Activated CD8-positive, alpha-beta memory T cell treated with anti-CD3 and anti-CD28 coated beads, Interleukin-2, amount 10 ng/mL, durations not matched to agents 7 days and 5 days (primary cell): ENCODE measurements at regions not wholly inside any gene's neighbourhood (a gene's known extent, or its start where the extent isn't known, plus 50 kb on each side); places are given as distances from the start of the nearest gene placed in this dataset.

Source experiments
- ATAC-seq: fragments of 150-1000 bp; cut with Tn5 transposase; one replicate; pipeline ENCODE4 v1.10.0; 2021; ENCODE audit warnings: moderate library complexity
- CTCF ChIA-PET: fragments of 350-600 bp; sonication (Branson Sonifier 250); formaldehyde crosslinking; loops from one replicate; lab custom pipeline; 2021; ENCODE audit warnings: antibody characterized with exemption; lab: Charles Lee
- DNase-seq: peaks from one replicate; pipeline ENCODE4 v3.0.0-alpha.2; 2020
- H3K27ac Mint-ChIP-seq: one replicate; pipeline ENCODE4 v1.8.0; 2021; ENCODE audit warnings: mild to moderate bottlenecking, mixed read lengths
- H3K27me3 Mint-ChIP-seq: one replicate; pipeline ENCODE4 v1.8.0; 2021; ENCODE audit warnings: mixed read lengths
- H3K36me3 Mint-ChIP-seq: one replicate; pipeline ENCODE4 v1.8.0; 2021; ENCODE audit warnings: mild to moderate bottlenecking, mixed read lengths
- H3K4me1 Mint-ChIP-seq: one replicate; pipeline ENCODE4 v1.8.0; 2021; ENCODE audit warnings: mixed read lengths
- H3K4me3 Mint-ChIP-seq: one replicate; pipeline ENCODE4 v1.8.0; 2021; ENCODE audit warnings: mild to moderate bottlenecking, moderate library complexity, mixed read lengths
- H3K9me3 Mint-ChIP-seq: one replicate; pipeline ENCODE4 v1.8.0; 2022; ENCODE audit warnings: low read depth, mixed read lengths

- no peaks in the 10 kb centered on the region for H3K9me3 Mint-ChIP-seq
- H3K4me1 Mint-ChIP-seq, result no peaks in the 10 kb centered on the region
- no peak overlapping the region for H3K27ac Mint-ChIP-seq
- CTCF ChIA-PET, result no interaction called here
- no peak for ATAC-seq
- H3K27me3 Mint-ChIP-seq, result peaks cover 7% of the 10 kb centered on the region
- no peaks in the 10 kb centered on the region for H3K36me3 Mint-ChIP-seq
- no peak overlapping the region for H3K4me3 Mint-ChIP-seq
- DNase-seq, result no peak
Measured at GRCh38 chr11:134712228-134713145, 300.4 kb upstream of the B3GAT1 start.

DNA sequence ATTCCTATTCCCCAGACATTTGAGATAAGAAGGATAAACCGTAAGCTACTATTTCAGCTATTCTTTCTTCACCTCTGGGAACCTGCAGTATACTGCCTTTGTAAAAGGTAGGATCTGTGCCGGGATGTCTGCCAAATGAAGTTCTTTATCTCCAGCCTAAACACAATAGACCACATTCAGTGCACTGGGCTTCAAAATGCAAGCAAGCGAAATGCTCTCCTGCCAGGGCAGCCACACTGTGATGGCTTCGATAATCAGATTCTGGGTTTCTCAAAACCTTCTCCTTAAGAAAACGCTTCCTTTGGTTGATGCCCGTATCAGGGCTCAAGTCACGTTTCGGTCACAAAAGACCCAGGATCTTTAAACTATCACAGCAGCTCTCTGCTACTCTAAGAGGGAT, 299.5 kb upstream of the B3GAT1 start:
- ATAC-seq, result no peak
- DNase-seq, result no peak
- CTCF ChIA-PET, result no interaction called here
- no peaks in the 10 kb centered on the region for H3K36me3 Mint-ChIP-seq
- H3K4me3 Mint-ChIP-seq, result no peak overlapping the region
- no peak overlapping the region for H3K27ac Mint-ChIP-seq
- H3K9me3 Mint-ChIP-seq, result no peaks in the 10 kb centered on the region
- no peaks in the 10 kb centered on the region for H3K4me1 Mint-ChIP-seq
- peaks cover 12% of the 10 kb centered on the region for H3K27me3 Mint-ChIP-seq

GRCh38 chr11:134710861-134711407, 298.9 kb upstream of the B3GAT1 start:
- Mint-ChIP-seq H3K27me3 (peaks cover 8% of the 10 kb centered on the region), H3K4me3 (no peak overlapping the region), H3K36me3 (no peaks in the 10 kb centered on the region), H3K27ac (no peak overlapping the region), H3K4me1 (no peaks in the 10 kb centered on the region), H3K9me3 (no peaks in the 10 kb centered on the region)
- DNase-seq, result no peak
- no peak for ATAC-seq
- CTCF ChIA-PET, result no interaction called here

DNA sequence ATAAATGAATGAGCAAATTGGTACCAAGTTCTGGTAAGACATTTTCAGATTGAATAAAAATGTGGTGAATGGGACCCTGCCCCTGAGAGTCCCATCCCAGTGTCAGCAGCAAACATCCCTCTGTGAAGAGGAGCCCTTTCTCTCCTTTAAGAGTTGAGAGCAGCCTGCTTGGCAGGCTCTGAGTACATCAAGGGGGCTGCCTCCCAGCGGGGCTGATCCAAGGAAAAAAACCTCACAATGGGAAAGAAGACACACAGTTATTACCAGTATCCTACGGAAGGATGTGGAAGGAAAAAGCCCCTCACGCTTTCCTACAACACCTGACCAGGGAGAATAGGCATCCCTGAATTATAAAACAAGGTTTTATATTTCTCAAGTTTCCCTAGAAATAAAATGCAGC, 293.8 kb upstream of the B3GAT1 start:
- no peak overlapping the region for H3K4me3 Mint-ChIP-seq
- CTCF ChIA-PET, result no interaction called here

GRCh38 chr11:134702827-134703226, 290.8 kb upstream of the B3GAT1 start:
- ATAC-seq (no peak), DNase-seq (no peak)
- Mint-ChIP-seq H3K27ac (no peak overlapping the region), H3K4me3 (no peak overlapping the region), H3K4me1 (no peaks in the 10 kb centered on the region), H3K27me3 (peaks cover 6% of the 10 kb centered on the region), H3K36me3 (no peaks in the 10 kb centered on the region), H3K9me3 (no peaks in the 10 kb centered on the region)
- CTCF ChIA-PET, result no interaction called here

More for the DNA sequence above, 293.8 kb upstream of the B3GAT1 start:
- no peak overlapping the region for H3K27ac Mint-ChIP-seq
- peaks cover 6% of the 10 kb centered on the region for H3K27me3 Mint-ChIP-seq
- ATAC-seq (no peak), DNase-seq (no peak)
- no peaks in the 10 kb centered on the region for H3K4me1 Mint-ChIP-seq
- no peaks in the 10 kb centered on the region for H3K36me3 Mint-ChIP-seq
- no peaks in the 10 kb centered on the region for H3K9me3 Mint-ChIP-seq

- no peak for ATAC-seq
- CTCF ChIA-PET, result no interaction called here
Measured at GRCh38 chr11:134701564-134702165, 289.6 kb upstream of the B3GAT1 start.

DNA sequence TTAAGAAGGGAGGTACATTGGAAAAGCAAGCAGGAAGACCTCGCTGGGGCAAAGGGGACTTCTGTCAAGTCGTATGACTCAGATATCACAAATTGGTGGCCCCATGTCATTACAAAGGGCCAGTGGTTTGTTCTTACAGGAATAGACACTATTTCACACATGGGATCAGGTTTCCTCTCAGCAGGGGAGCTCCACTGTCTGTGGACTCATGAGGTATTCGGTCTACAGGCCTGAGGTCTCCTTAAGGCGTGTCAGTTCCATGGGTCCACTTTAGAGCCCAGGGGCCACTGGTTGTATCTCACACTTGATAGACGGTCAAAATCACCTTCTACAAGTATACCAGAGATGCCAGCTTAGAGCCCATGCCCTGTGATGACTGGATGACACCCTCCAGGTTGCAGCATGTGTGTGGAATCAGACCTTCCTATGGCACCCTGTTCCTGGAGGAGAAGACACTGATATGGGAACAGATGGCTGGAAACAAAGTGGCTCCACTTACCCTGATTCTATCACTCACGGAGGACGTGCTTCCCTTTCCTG, 288.1 kb upstream of the B3GAT1 start:
- CTCF ChIA-PET, result no interaction called here
- Mint-ChIP-seq H3K36me3 (no peaks in the 10 kb centered on the region), H3K9me3 (no peaks in the 10 kb centered on the region)

More at GRCh38 chr11:134701564-134702165, 289.6 kb upstream of the B3GAT1 start:
- H3K4me3 Mint-ChIP-seq, result no peak overlapping the region
- no peaks in the 10 kb centered on the region for H3K4me1 Mint-ChIP-seq
- no peak for DNase-seq
- no peaks in the 10 kb centered on the region for H3K9me3 Mint-ChIP-seq
- no peaks in the 10 kb centered on the region for H3K27me3 Mint-ChIP-seq
- H3K36me3 Mint-ChIP-seq, result no peaks in the 10 kb centered on the region
- no peak overlapping the region for H3K27ac Mint-ChIP-seq

DNA sequence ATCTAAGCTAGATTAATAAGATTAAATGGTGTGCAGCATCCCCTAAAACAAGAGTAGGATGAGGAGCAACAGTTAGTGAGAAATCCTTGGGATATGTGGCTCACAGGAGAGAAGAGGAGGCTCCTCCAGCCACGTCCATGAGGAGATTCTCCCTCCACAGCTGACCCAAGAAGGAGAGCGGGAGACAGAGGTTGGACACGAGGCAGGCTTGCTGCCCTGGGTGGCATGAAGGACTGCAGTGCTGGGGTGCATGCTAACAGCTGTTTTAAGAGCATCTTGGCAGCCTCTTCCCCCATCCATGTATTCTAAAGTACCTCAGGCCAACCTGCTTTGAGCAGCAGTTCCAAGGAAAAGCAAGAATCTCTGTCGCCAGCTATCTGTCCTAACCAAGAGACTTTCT, 284.4 kb upstream of the B3GAT1 start:
- H3K4me3 Mint-ChIP-seq, result no peak overlapping the region
- no peak for ATAC-seq
- no peak for DNase-seq
- no peaks in the 10 kb centered on the region for H3K36me3 Mint-ChIP-seq
- no peak overlapping the region for H3K27ac Mint-ChIP-seq
- peaks cover 8% of the 10 kb centered on the region for H3K27me3 Mint-ChIP-seq
- no peaks in the 10 kb centered on the region for H3K4me1 Mint-ChIP-seq
- H3K9me3 Mint-ChIP-seq, result no peaks in the 10 kb centered on the region
- CTCF ChIA-PET, result no interaction called here

More for the DNA sequence above, 288.1 kb upstream of the B3GAT1 start:
- ATAC-seq (no peak), DNase-seq (no peak)
- Mint-ChIP-seq H3K27ac (no peak overlapping the region), H3K27me3 (peaks cover 2% of the 10 kb centered on the region), H3K4me1 (no peaks in the 10 kb centered on the region), H3K4me3 (no peak overlapping the region)

- H3K9me3 Mint-ChIP-seq, result no peaks in the 10 kb centered on the region
- DNase-seq (no peak), ATAC-seq (no peak)
- no peaks in the 10 kb centered on the region for H3K36me3 Mint-ChIP-seq
- peaks cover 19% of the 10 kb centered on the region for H3K27me3 Mint-ChIP-seq
- no peaks in the 10 kb centered on the region for H3K4me1 Mint-ChIP-seq
- no peak overlapping the region for H3K4me3 Mint-ChIP-seq
- no peak overlapping the region for H3K27ac Mint-ChIP-seq
- CTCF ChIA-PET, result no interaction called here
Measured at GRCh38 chr11:134691985-134692384, 279.9 kb upstream of the B3GAT1 start.

DNA sequence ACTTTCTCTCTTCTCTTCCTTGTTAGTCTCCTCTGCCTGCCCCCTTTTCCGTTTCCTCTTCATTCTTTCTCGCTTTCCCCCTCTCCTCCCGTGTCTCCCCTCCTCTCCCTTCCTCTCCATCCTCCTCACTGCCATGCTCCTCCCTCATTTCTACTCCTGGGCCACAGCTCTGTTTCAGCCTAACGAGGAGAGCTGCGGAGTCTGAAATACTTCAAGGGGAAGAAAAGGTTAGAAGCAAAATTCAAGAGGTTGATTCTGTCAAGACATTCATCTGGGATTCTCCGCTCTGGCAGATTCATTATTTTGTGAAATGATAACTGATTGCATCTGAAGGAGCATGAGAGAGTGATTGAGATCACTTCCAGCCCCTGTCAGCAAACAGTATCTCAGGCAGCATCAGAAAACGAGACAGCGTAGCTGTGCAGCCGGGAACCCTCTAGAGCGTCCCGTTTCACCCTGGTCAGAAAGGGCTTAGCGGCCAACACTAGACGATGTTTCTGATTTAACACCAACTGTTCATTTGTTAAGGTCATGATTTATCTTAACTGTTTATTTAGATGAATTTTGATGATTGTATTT, 279.3 kb upstream of the B3GAT1 start:
- no peaks in the 10 kb centered on the region for H3K9me3 Mint-ChIP-seq
- no peak overlapping the region for H3K4me3 Mint-ChIP-seq
- H3K27me3 Mint-ChIP-seq, result peaks cover 19% of the 10 kb centered on the region
- H3K4me1 Mint-ChIP-seq, result no peaks in the 10 kb centered on the region
- H3K27ac Mint-ChIP-seq, result no peak overlapping the region
- no peaks in the 10 kb centered on the region for H3K36me3 Mint-ChIP-seq
- CTCF ChIA-PET, result no interaction called here
- ATAC-seq (no peak), DNase-seq (no peak)

DNA sequence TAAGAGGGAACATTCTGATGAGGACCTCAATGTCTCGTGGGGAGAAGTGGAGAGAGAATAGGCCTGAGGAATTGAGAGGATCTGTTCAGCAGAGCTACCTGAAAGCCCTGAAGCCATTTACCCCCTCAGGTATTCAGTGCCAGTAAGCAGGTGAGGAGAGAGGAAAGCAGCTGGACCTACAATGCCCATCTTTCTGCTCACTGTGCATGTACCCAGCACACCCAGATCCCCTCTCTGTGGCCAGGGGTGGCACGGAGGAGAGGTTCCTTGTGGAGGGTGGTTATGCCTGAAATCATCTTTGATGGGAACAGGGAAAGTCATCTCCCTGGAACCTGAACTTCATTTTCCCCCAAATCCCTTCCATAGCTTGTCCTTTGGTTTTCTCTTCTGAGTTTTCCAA, 277.8 kb upstream of the B3GAT1 start:
- Mint-ChIP-seq H3K9me3 (no peaks in the 10 kb centered on the region), H3K4me1 (no peaks in the 10 kb centered on the region), H3K4me3 (no peak overlapping the region), H3K27ac (no peak overlapping the region), H3K36me3 (no peaks in the 10 kb centered on the region), H3K27me3 (peaks cover 17% of the 10 kb centered on the region)
- CTCF ChIA-PET, result no interaction called here
- ATAC-seq, result no peak
- DNase-seq, result no peak

GRCh38 chr11:134687548-134687947, 275.5 kb upstream of the B3GAT1 start:
- Mint-ChIP-seq H3K9me3 (no peaks in the 10 kb centered on the region), H3K36me3 (no peaks in the 10 kb centered on the region), H3K4me1 (no peaks in the 10 kb centered on the region), H3K27me3 (peaks cover 15% of the 10 kb centered on the region), H3K27ac (no peak overlapping the region), H3K4me3 (no peak overlapping the region)
- CTCF ChIA-PET, result no interaction called here
- DNase-seq (no peak), ATAC-seq (no peak)

DNA sequence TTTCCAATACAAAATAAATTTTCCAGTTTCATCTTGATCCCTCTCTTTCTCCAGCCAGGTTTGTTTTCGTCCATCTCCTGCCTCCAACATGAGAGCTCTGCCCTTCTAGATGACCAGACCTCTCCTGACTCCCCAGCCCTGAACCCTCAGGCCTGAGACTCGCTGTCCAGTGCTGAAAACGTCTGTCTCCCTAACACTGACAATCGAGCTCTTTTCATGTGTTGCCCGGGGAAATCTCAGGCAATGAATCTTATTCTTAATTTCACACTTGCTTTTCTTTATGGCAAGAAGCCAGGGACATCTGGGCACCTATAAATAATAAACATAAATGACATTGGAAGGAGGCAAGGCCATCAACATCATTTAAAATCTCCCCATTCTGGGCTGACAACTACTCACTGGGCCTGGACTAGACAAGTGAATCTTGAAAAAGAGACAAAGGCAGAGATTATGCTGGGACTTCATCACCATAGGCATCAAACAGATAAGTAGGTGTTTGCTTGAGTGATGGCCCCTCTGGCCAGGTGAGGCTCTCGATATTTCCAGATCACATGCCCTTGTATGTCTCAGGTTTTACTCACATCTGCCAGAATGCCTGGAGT, 274.5 kb upstream of the B3GAT1 start:
- H3K4me1 Mint-ChIP-seq, result no peaks in the 10 kb centered on the region
- DNase-seq (no peak), ATAC-seq (no peak)
- no peak overlapping the region for H3K4me3 Mint-ChIP-seq
- CTCF ChIA-PET, result no interaction called here
- H3K27me3 Mint-ChIP-seq, result peaks cover 11% of the 10 kb centered on the region
- no peaks in the 10 kb centered on the region for H3K36me3 Mint-ChIP-seq
- H3K27ac Mint-ChIP-seq, result no peak overlapping the region
- no peaks in the 10 kb centered on the region for H3K9me3 Mint-ChIP-seq
